SK-N-SH (cell line): ENCODE measurements at regions not wholly inside any gene's neighbourhood (a gene's known extent, or its start where the extent isn't known, plus 50 kb on each side); places are given as distances from the start of the nearest gene placed in this dataset.

Experiments used
- CTCF ChIA-PET: fragments of 300-600, 350-600 bp; formaldehyde crosslinking; extraction: SDS; loops from one replicate; lab custom pipeline; 2021; lab: Yijun Ruan, JAX
- POLR2A ChIA-PET: fragments of 350-600 bp; sonication (Branson Sonifier 250); formaldehyde crosslinking; extraction: SDS; loops from one replicate; lab custom pipeline; 2020; ENCODE audit warnings: antibody characterized with exemption, inconsistent platforms; lab: Yijun Ruan, JAX
- DNase-seq: peaks from one replicate; pipeline ENCODE4 v3.0.0; 2012
- H2AFZ ChIP-seq: fragments of 200-600 bp; sonication (generic); 2 replicates; pipeline ENCODE4 v1.8.1; 2016; ENCODE audit warnings: antibody characterized with exemption, mild to moderate bottlenecking, low read depth
- H3F3A ChIP-seq: fragments of 200-600 bp; sonication (generic); replicated peaks from 2 replicates; pipeline ENCODE3; 2016; ENCODE audit warnings: antibody characterized with exemption, mild to moderate bottlenecking; ENCODE audit not compliant: insufficient read depth
- H3K27ac ChIP-seq, 2 experiments: fragments of 200-500 bp in 1 of 2; fragments of 200-600 bp in 1 of 2; sonication (Bioruptor generic) in 1 of 2; sonication (generic), shearing (Covaris generic) in 1 of 2; 2 replicates each; pipeline versions ENCODE4 v1.5.1 to v1.6.1; 2014 to 2016; ENCODE audit warnings: low read depth in 2 of 2, inconsistent platforms in 1 of 2, low read length in 1 of 2, mild to moderate bottlenecking in 1 of 2, mixed read lengths in 1 of 2
- H3K27me3 ChIP-seq: fragments of 200-600 bp; sonication (generic), shearing (Covaris generic); 2 replicates; pipeline ENCODE4 v1.6.1; 2016; ENCODE audit warnings: mixed run types; ENCODE audit not compliant: insufficient read depth
- H3K36me3 ChIP-seq, 2 experiments: fragments of 200-500 bp in 1 of 2; fragments of 200-600 bp in 1 of 2; sonication (Bioruptor generic) in 1 of 2; sonication (generic) in 1 of 2; replicated peaks in 1 of 2; 2 replicates each; pipeline versions ENCODE3 to v1.5.1; 2014 to 2016; ENCODE audit warnings: low read length in 1 of 2, mild to moderate bottlenecking in 1 of 2; ENCODE audit not compliant: insufficient read depth in 2 of 2, control insufficient read depth in 1 of 2
- H3K4me1 ChIP-seq, 2 experiments: fragments of 200-500 bp in 1 of 2; fragments of 200-600 bp in 1 of 2; sonication (Bioruptor generic) in 1 of 2; sonication (generic), shearing (Covaris generic) in 1 of 2; 2 replicates each; pipeline versions ENCODE4 v1.5.1 to v1.6.1; 2014 to 2016; ENCODE audit warnings: low read depth in 1 of 2, low read length in 1 of 2, mixed run types in 1 of 2; ENCODE audit not compliant: insufficient read depth in 2 of 2, control insufficient read depth in 1 of 2
- H3K4me2 ChIP-seq: fragments of 200-600 bp; sonication (generic), shearing (Covaris generic); 2 replicates; pipeline ENCODE4 v1.6.1; 2017; ENCODE audit warnings: mixed run types
- H3K4me3 ChIP-seq, 2 experiments: fragments of 200-500 bp in 1 of 2; fragments of 200-600 bp in 1 of 2; sonication (Bioruptor generic) in 1 of 2; sonication (generic), shearing (Covaris generic) in 1 of 2; 2 replicates each; pipeline versions ENCODE4 v1.5.1 to v1.8.1; 2014 to 2016; ENCODE audit warnings: low read depth in 2 of 2, inconsistent platforms in 1 of 2, low read length in 1 of 2, mild to moderate bottlenecking in 1 of 2, mixed read lengths in 1 of 2, moderate library complexity in 1 of 2
- H3K79me2 ChIP-seq: fragments of 200-600 bp; sonication (generic); 2 replicates; pipeline ENCODE4 v1.8.1; 2017; ENCODE audit warnings: mild to moderate bottlenecking; ENCODE audit not compliant: insufficient read depth
- H3K9ac ChIP-seq: fragments of 200-600 bp; sonication (generic); 2 replicates; pipeline ENCODE4 v1.6.1; 2017; ENCODE audit warnings: mixed run types
- H3K9me2 ChIP-seq: fragments of 200-600 bp; sonication (generic); 2 replicates; pipeline ENCODE4 v1.6.1; 2017; ENCODE audit warnings: mixed run types
- H3K9me3 ChIP-seq: fragments of 200-600 bp; sonication (generic); 2 replicates; pipeline ENCODE4 v1.6.1; 2017; ENCODE audit warnings: mixed run types, mild to moderate bottlenecking, moderate library complexity
- H4K20me1 ChIP-seq: fragments of 200-600 bp; sonication (generic); 2 replicates; pipeline ENCODE4 v1.6.1; 2017; ENCODE audit warnings: mild to moderate bottlenecking, mixed run types; ENCODE audit not compliant: insufficient read depth
- ELF1 ChIP-seq: IDR thresholded peaks from 2 replicates; pipeline ENCODE4 v1.4.0; 2012
- EP300 ChIP-seq, 2 experiments: IDR thresholded peaks; 2 replicates each; pipeline versions ENCODE4 v1.4.0 to v1.6.1; 2012; ENCODE audit warnings: borderline replicate concordance in 1 of 2, low read depth in 1 of 2, low read length in 1 of 2
- FOSL2 ChIP-seq: IDR thresholded peaks from 2 replicates; pipeline ENCODE4 v1.4.0; 2012; ENCODE audit warnings: low read depth, mild to moderate bottlenecking, moderate library complexity, borderline replicate concordance
- FOXJ3 ChIP-seq: sonication (generic); formaldehyde crosslinking; IDR thresholded peaks from 2 replicates; pipeline ENCODE4 v1.5.1; 2020; ENCODE audit warnings: mild to moderate bottlenecking, missing genetic modification reagents
- GATA2 ChIP-seq: sonication (generic); formaldehyde crosslinking; IDR thresholded peaks from 2 replicates; pipeline ENCODE4 v1.5.0; 2020; ENCODE audit warnings: mild to moderate bottlenecking, missing genetic modification reagents
- JUND ChIP-seq: IDR thresholded peaks from 2 replicates; pipeline ENCODE4 v1.4.0; 2012
- NFIC ChIP-seq: IDR thresholded peaks from 2 replicates; pipeline ENCODE4 v1.4.0; 2012; ENCODE audit warnings: borderline replicate concordance
- RXRA ChIP-seq: IDR thresholded peaks from 2 replicates; pipeline ENCODE4 v1.4.0; 2012; ENCODE audit warnings: low read depth, mild to moderate bottlenecking, borderline replicate concordance
- TAF1 ChIP-seq: IDR thresholded peaks from 2 replicates; pipeline ENCODE4 v1.6.1; 2012; ENCODE audit warnings: low read depth, mild to moderate bottlenecking, low read length, moderate library complexity, borderline replicate concordance
- TCF12 ChIP-seq: IDR thresholded peaks from 2 replicates; pipeline ENCODE4 v1.4.0; 2012
- TEAD4 ChIP-seq: IDR thresholded peaks from 2 replicates; pipeline ENCODE4 v1.4.0; 2012; ENCODE audit warnings: mild to moderate bottlenecking, borderline replicate concordance; ENCODE audit not compliant: insufficient read depth
- WGBS: methylation state at CpG from one replicate; pipeline ENCODE4 v1.1.6; 2017; ENCODE audit warnings: low lambda C conversion rate; 5-methylcytosine and 5-hydroxymethylcytosine counted together
- TF ChIP-seq, protein P1 (sequence below): IDR thresholded peaks from 2 replicates; pipeline ENCODE4; 2012
- TF ChIP-seq, protein P2 (sequence below): fragments of 150-350 bp; IDR thresholded peaks from 2 replicates; pipeline ENCODE4 v1.6.1; 2016; ENCODE audit warnings: mild to moderate bottlenecking, low read depth, low read length
- TF ChIP-seq, protein P3 (sequence below): IDR thresholded peaks from 2 replicates; pipeline ENCODE4 v1.4.0; 2012; ENCODE audit warnings: low read depth, borderline replicate concordance

DNA sequence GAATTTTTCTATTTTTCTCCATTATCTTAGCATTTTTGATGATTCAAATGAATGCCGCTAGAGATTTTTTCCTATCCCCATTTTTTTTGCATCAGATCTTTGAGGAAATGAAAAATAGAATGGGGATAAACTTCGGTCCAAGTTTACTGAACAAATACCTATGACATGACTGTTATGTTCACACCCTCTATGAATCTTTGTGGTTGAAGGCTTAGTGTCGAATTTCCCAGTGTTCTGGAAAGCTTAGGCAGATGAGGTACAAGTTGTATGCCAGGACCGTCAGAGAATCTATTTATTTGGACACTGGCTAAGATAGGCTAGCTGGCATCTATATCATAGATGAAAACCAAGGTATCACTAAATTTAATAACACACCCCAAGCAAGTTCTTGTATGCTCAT, 123.4 kb downstream of the SPCS3 start:
- no peaks in the 10 kb centered on the region for H4K20me1 ChIP-seq
- TF ChIP-seq TCF12 (peak; percentile 79), FOXJ3 (no peak), NFIC (peak; percentile 46; the same call in 1 of the 2 replicates), EP300 (IDR thresholded peaks at IDR 0.05; ENCODE audit: borderline replicate concordance in 1 of 2, low read depth in 1 of 2, low read length in 1 of 2) (peak in 1 of 2 experiments; percentile 82; a peak in 2 of 4 replicates), FOSL2 (peak; percentile 55), RXRA (peak; percentile 15; the same call in 1 of the 2 replicates), TEAD4 (0 out of 2 replicates have a peak, but pooled peaks have one; percentile 19), GATA2 (CRISPR knock-in tag) (no peak), TAF1 (no peak; the same call in 1 of the 2 replicates), JUND (peak; percentile 70)
- TF ChIP-seq, protein P1, sequence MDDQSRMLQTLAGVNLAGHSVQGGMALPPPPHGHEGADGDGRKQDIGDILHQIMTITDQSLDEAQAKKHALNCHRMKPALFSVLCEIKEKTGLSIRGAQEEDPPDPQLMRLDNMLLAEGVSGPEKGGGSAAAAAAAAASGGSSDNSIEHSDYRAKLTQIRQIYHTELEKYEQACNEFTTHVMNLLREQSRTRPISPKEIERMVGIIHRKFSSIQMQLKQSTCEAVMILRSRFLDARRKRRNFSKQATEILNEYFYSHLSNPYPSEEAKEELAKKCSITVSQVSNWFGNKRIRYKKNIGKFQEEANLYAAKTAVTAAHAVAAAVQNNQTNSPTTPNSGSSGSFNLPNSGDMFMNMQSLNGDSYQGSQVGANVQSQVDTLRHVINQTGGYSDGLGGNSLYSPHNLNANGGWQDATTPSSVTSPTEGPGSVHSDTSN = peak; percentile 64
- no peak overlapping the region for H2AFZ ChIP-seq
- no peaks in the 10 kb centered on the region for H3K9me2 ChIP-seq
- no peak overlapping the region for H3K9ac ChIP-seq
- no peaks in the 10 kb centered on the region for H3K79me2 ChIP-seq
- peaks cover 0 to 11% of the 10 kb centered on the region in 2 experiments; a peak in 3 of 4 replicates for H3K4me1 ChIP-seq
- no peak overlapping the region for H3K4me3 ChIP-seq
- ChIA-PET CTCF (interaction anchor here (1.3 kb wide), 1 partner anchor 12 kb away, joined by 3 read pairs; no protein-coding TSS in a partner anchor), POLR2A (no interaction called here)
- 8% methylated on average over 4 of the region's 4 CpGs for WGBS
- no peaks in the 10 kb centered on the region for H3K27me3 ChIP-seq
- peaks cover 26% of the 10 kb centered on the region for H3F3A ChIP-seq
- H3K36me3 ChIP-seq = no peaks in the 10 kb centered on the region
- no peak for DNase-seq
- H3K4me2 ChIP-seq = peak overlapping the region; percentile 12; the same call in 1 of the 2 replicates
- H3K9me3 ChIP-seq = peaks cover 14% of the 10 kb centered on the region
- peak overlapping the region; percentile 69 to 93 for H3K27ac ChIP-seq

GRCh38 chr4:176443646-176444409, 124.1 kb downstream of the SPCS3 start:
- Histone ChIP-seq H3K4me3 (no peak overlapping the region), H3K27ac (peak overlapping the region; percentile 69 to 93), H3K79me2 (no peaks in the 10 kb centered on the region), H3K9ac (no peak overlapping the region), H3K9me2 (no peaks in the 10 kb centered on the region), H3K27me3 (no peaks in the 10 kb centered on the region), H3K4me2 (peak overlapping the region; percentile 12; the same call in 1 of the 2 replicates), H4K20me1 (no peaks in the 10 kb centered on the region), H3K36me3 (no peaks in the 10 kb centered on the region), H2AFZ (no peak overlapping the region), H3K9me3 (peaks cover 14% of the 10 kb centered on the region), H3F3A (peaks cover 26% of the 10 kb centered on the region), H3K4me1 (peaks cover 0 to 11% of the 10 kb centered on the region in 2 experiments; a peak in 3 of 4 replicates)
- TF ChIP-seq, protein P1 = peak; percentile 55
- TF ChIP-seq TCF12 = peak; percentile 40; the same call in 1 of the 2 replicates
- TF ChIP-seq, protein P2, sequence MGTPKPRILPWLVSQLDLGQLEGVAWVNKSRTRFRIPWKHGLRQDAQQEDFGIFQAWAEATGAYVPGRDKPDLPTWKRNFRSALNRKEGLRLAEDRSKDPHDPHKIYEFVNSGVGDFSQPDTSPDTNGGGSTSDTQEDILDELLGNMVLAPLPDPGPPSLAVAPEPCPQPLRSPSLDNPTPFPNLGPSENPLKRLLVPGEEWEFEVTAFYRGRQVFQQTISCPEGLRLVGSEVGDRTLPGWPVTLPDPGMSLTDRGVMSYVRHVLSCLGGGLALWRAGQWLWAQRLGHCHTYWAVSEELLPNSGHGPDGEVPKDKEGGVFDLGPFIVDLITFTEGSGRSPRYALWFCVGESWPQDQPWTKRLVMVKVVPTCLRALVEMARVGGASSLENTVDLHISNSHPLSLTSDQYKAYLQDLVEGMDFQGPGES = no peak
- TF ChIP-seq, protein P3, sequence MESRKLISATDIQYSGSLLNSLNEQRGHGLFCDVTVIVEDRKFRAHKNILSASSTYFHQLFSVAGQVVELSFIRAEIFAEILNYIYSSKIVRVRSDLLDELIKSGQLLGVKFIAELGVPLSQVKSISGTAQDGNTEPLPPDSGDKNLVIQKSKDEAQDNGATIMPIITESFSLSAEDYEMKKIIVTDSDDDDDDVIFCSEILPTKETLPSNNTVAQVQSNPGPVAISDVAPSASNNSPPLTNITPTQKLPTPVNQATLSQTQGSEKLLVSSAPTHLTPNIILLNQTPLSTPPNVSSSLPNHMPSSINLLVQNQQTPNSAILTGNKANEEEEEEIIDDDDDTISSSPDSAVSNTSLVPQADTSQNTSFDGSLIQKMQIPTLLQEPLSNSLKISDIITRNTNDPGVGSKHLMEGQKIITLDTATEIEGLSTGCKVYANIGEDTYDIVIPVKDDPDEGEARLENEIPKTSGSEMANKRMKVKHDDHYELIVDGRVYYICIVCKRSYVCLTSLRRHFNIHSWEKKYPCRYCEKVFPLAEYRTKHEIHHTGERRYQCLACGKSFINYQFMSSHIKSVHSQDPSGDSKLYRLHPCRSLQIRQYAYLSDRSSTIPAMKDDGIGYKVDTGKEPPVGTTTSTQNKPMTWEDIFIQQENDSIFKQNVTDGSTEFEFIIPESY = no peak
- peak; percentile 62; the same call in 1 of the 2 replicates for TF ChIP-seq NFIC
- TF ChIP-seq RXRA = 0 out of 2 replicates have a peak, but pooled peaks have one; percentile 39
- no peak for TF ChIP-seq ELF1
- ChIA-PET CTCF (interaction anchor here (1.3 kb wide), 1 partner anchor 11 kb away, joined by 3 read pairs; no protein-coding TSS in a partner anchor), POLR2A (no interaction called here)
- DNase-seq = no peak
- 4% methylated on average over 3 of the region's 3 CpGs for WGBS
